ENCODE measurements at regions not wholly inside any gene's neighbourhood (a gene's known extent, or its start where the extent isn't known, plus 50 kb on each side); places are given as distances from the start of the nearest gene placed in this dataset.
A peak's percentile ranks its signal among the peaks of the same experiment; 100 is the strongest.
"Not testable (repeated sequence)": the region's sequence is repeated elsewhere in the genome, so short reads cannot be mapped to it uniquely, and the experiment has no call there.

- Histone ChIP-seq H3K27me3 (ENCODE audit: control insufficient read depth in 3 of 3, insufficient read depth in 3 of 3, low read length in 2 of 3) (peaks cover 0 to 3% (median under 1%) of the 10 kb centered on the region in 3 donors), H3K9me3 (ENCODE audit: control insufficient read depth in 4 of 4, insufficient read depth in 3 of 4, low read length in 3 of 4) (no peaks in the 10 kb centered on the region), H3K4me3 (no peak overlapping the region), H3K4me1 (ENCODE audit: control insufficient read depth in 5 of 5, insufficient read depth in 5 of 5, low read length in 5 of 5) (no peaks in the 10 kb centered on the region), H3K27ac (ENCODE audit: low read depth in 1 of 2, low read length in 1 of 2) (no peak overlapping the region), H3K36me3 (ENCODE audit: control insufficient read depth in 4 of 4, insufficient read depth in 4 of 4, low read length in 4 of 4) (no peaks in the 10 kb centered on the region), H3K9ac (ENCODE audit: insufficient read depth in 1 of 2, low read length in 2 of 2) (no peak overlapping the region)
- DNase-seq (no peak), ATAC-seq (ENCODE audit: insufficient read depth, low FRiP score) (no peak)
- TF ChIP-seq CTCF (IDR thresholded peaks at IDR 0.05; ENCODE audit: control extremely low read depth, extremely low read depth): no peak
- 77 to 85% methylated on average over 1 of the region's 1 CpG for WGBS, 2 donors
These were observed 196.5 kb upstream of the IRX5 start for GRCh38 chr16:54734156-54734555.

DNA sequence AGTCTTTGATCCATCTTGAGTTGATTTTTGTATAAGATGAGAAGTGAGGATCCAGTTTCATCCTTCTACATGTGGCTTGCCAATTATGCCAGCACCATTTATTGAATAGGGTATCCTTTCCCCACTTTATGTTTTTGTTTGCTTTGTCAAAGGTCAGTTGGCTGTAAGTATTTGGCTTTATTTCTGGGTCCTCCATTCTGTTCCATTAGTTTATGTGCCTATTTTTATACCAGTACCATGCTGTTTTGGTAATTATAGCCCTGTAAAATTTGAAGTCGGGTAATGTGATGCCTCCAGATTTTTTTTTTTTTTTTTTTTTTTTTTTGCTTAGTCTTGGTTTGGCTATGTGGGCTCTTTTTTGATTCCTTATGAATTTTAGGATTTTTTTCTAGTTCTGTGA lies 203.0 kb upstream of the IRX5 start:
- not testable (repeated sequence) for H3K4me3 ChIP-seq; H3K9ac ChIP-seq (ENCODE audit: insufficient read depth in 1 of 2, low read length in 2 of 2); H3K27me3 ChIP-seq (ENCODE audit: control insufficient read depth in 3 of 3, insufficient read depth in 3 of 3, low read length in 2 of 3); H3K27ac ChIP-seq (ENCODE audit: low read depth in 1 of 2, low read length in 1 of 2); DNase-seq; H3K36me3 ChIP-seq (ENCODE audit: control insufficient read depth in 4 of 4, insufficient read depth in 4 of 4, low read length in 4 of 4); ATAC-seq (ENCODE audit: insufficient read depth, low FRiP score); H3K9me3 ChIP-seq (ENCODE audit: control insufficient read depth in 4 of 4, insufficient read depth in 3 of 4, low read length in 3 of 4)
- H3K4me1 ChIP-seq (ENCODE audit: control insufficient read depth in 5 of 5, insufficient read depth in 5 of 5, low read length in 5 of 5): peaks cover 0 to 17% (median 0%) of the 10 kb centered on the region in 5 donors
- WGBS, 2 donors: 89 to 92% methylated on average over 1 of the region's 1 CpG

DNA sequence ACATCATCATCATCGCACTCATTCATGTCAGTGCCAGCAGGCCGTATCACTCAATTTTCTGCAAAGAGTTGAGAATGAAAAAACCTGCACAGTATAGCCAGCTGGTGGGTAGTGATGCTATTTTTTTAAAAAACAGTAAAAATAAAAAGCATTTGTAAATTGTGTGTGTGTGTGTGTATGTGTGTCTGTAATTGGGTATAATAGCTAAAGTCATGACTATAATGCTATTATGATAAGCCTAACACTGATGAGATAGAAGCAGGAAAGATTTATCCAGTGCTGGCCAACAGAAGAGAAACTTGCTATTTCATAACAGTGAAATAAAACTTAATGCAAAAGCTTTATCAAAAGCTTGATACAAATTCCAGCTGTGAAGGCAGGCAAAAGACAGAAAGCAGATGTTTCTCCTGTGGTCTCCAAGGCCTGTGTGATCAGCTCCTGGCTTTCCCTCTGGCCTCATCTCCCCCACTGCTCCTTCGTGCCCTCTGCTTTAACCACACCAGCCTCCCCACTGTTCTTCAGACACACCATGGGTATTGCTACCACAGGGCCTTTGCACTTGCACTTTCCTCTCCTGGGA lies 206.2 kb upstream of the IRX5 start:
- TF ChIP-seq CTCF (IDR thresholded peaks at IDR 0.05; ENCODE audit: control extremely low read depth, extremely low read depth): no peak
- H3K27ac ChIP-seq (ENCODE audit: low read depth in 1 of 2, low read length in 1 of 2): no peak overlapping the region
- peaks cover 0 to 3% (median 2%) of the 10 kb centered on the region in 3 donors for H3K27me3 ChIP-seq (ENCODE audit: control insufficient read depth in 3 of 3, insufficient read depth in 3 of 3, low read length in 2 of 3)
- no peak for ATAC-seq (ENCODE audit: insufficient read depth, low FRiP score)
- H3K36me3 ChIP-seq (ENCODE audit: control insufficient read depth in 4 of 4, insufficient read depth in 4 of 4, low read length in 4 of 4): no peaks in the 10 kb centered on the region
- H3K9me3 ChIP-seq (ENCODE audit: control insufficient read depth in 4 of 4, insufficient read depth in 3 of 4, low read length in 3 of 4): no peaks in the 10 kb centered on the region
- no peak overlapping the region for H3K4me3 ChIP-seq
- H3K4me1 ChIP-seq (ENCODE audit: control insufficient read depth in 5 of 5, insufficient read depth in 5 of 5, low read length in 5 of 5): peaks cover 0 to 23% (median 0%) of the 10 kb centered on the region in 5 donors
- DNase-seq: peak; percentile 61 to 93 (median 89)
- WGBS, 2 donors: 76 to 84% methylated on average over 3 of the region's 3 CpGs
- H3K9ac ChIP-seq (ENCODE audit: insufficient read depth in 1 of 2, low read length in 2 of 2): no peak overlapping the region

DNA sequence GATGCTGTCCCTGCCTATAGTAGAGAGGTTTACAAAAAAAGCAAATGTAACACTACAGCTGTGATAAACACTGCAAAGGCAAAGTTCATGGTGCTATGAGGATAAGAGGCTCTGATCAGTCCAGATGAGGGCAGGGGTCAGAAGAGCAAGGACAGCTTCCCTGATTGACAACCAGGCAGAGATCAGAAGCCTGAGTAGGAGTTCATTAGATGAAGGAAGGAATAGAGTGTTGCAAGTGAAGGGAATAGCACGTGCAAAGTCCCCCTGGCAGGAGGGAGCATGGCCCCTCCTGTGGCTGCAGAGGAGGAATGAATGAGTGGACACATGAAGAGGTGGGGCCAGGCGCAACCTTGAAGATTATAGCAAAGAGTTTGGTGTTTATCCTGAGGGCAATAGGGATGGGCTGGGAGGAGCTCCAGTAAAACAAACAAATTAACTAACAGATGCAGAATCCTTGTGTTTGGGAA lies 208.4 kb upstream of the IRX5 start:
- Histone ChIP-seq H3K9ac (ENCODE audit: insufficient read depth in 1 of 2, low read length in 2 of 2) (no peak overlapping the region), H3K27ac (ENCODE audit: low read depth in 1 of 2, low read length in 1 of 2) (no peak overlapping the region), H3K4me1 (ENCODE audit: control insufficient read depth in 5 of 5, insufficient read depth in 5 of 5, low read length in 5 of 5) (peaks cover 0 to 25% (median 0%) of the 10 kb centered on the region in 5 donors), H3K9me3 (ENCODE audit: control insufficient read depth in 4 of 4, insufficient read depth in 3 of 4, low read length in 3 of 4) (peaks cover 0 to 2% (median 0%) of the 10 kb centered on the region in 4 donors), H3K27me3 (ENCODE audit: control insufficient read depth in 3 of 3, insufficient read depth in 3 of 3, low read length in 2 of 3) (no peaks in the 10 kb centered on the region), H3K36me3 (ENCODE audit: control insufficient read depth in 4 of 4, insufficient read depth in 4 of 4, low read length in 4 of 4) (no peaks in the 10 kb centered on the region), H3K4me3 (no peak overlapping the region)
- no peak for TF ChIP-seq CTCF (IDR thresholded peaks at IDR 0.05; ENCODE audit: control extremely low read depth, extremely low read depth)
- ATAC-seq (ENCODE audit: insufficient read depth, low FRiP score) (no peak), DNase-seq (no peak)
- WGBS, 2 donors: 76 to 79% methylated on average over 2 of the region's 2 CpGs
